ENCODE measurements at regions not wholly inside any gene's neighbourhood (a gene's known extent, or its start where the extent isn't known, plus 50 kb on each side); places are given as distances from the start of the nearest gene placed in this dataset.

DNA sequence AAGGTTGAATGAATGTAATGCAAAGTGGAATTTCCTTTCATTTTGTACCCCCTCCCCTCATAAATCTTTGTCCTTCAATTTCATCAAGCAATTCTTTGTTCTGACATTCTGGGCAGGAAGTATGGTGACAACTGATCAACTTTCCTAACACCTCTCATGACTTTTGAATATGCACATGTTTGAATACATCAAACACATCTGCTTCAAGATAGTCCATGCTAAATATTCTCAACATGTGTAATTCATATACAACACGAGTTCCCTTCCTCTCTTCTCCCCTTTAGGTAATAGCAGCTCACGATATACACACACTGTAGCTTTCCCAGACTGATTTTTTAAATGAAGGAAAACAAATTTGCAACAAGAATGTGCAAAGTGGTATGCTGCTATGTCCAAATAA, 103.6 kb upstream of the EFNA5 start:
- DNase-seq: no peak
- H3K79me2 ChIP-seq (ENCODE audit: low read length): no peaks in the 10 kb centered on the region
- no peak overlapping the region for H3K4me2 ChIP-seq (ENCODE audit: low read length)
- TF ChIP-seq EZH2 (IDR thresholded peaks at IDR 0.05; ENCODE audit: low read length, unreplicated experiment): no peak
- TF ChIP-seq EZH2phosphoT487 (IDR thresholded peaks at IDR 0.05; ENCODE audit: borderline replicate concordance, low read length): no peak
- TF ChIP-seq, protein P1, sequence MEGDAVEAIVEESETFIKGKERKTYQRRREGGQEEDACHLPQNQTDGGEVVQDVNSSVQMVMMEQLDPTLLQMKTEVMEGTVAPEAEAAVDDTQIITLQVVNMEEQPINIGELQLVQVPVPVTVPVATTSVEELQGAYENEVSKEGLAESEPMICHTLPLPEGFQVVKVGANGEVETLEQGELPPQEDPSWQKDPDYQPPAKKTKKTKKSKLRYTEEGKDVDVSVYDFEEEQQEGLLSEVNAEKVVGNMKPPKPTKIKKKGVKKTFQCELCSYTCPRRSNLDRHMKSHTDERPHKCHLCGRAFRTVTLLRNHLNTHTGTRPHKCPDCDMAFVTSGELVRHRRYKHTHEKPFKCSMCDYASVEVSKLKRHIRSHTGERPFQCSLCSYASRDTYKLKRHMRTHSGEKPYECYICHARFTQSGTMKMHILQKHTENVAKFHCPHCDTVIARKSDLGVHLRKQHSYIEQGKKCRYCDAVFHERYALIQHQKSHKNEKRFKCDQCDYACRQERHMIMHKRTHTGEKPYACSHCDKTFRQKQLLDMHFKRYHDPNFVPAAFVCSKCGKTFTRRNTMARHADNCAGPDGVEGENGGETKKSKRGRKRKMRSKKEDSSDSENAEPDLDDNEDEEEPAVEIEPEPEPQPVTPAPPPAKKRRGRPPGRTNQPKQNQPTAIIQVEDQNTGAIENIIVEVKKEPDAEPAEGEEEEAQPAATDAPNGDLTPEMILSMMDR (conservative IDR thresholded peaks at IDR 0.05; ENCODE audit: low read depth, low read length): no peak
- no peaks in the 10 kb centered on the region for H3K9me2 ChIP-seq (replicated peaks; ENCODE audit: low read length)
- POLR2A ChIA-PET (ENCODE audit: unreplicated experiment): interaction anchor here (0.7 kb wide), 1 partner anchor 53 kb away, joined by 3 read pairs; no protein-coding TSS in a partner anchor
- H3K4me1 ChIP-seq (ENCODE audit: insufficient read depth, low read length): no peaks in the 10 kb centered on the region
- H2AFZ ChIP-seq (ENCODE audit: low read length): no peak overlapping the region; the same call in 1 of the 2 replicates
- no peak overlapping the region for H3K4me3 ChIP-seq (ENCODE audit: low read length)
- no peak overlapping the region for H3K27ac ChIP-seq (ENCODE audit: low read length)
- no peaks in the 10 kb centered on the region for H3K9me3 ChIP-seq (ENCODE audit: low read length)
- no peak for ATAC-seq
- no peaks in the 10 kb centered on the region for H3K27me3 ChIP-seq (ENCODE audit: low read length)
- CTCF ChIA-PET: no interaction called here
- no TSS peak for BruUV-seq (replicated peaks)
- no peaks in the 10 kb centered on the region for H3K36me3 ChIP-seq (ENCODE audit: low read depth, low read length)
- H3K9ac ChIP-seq (ENCODE audit: low read length): no peak overlapping the region
- no peaks in the 10 kb centered on the region for H4K20me1 ChIP-seq (ENCODE audit: low read length)
- intact Hi-C loops (cut with micrococcal nuclease): no loop called here
- H3F3A ChIP-seq (ENCODE audit: low read length, unreplicated experiment): no peaks in the 10 kb centered on the region

DNA sequence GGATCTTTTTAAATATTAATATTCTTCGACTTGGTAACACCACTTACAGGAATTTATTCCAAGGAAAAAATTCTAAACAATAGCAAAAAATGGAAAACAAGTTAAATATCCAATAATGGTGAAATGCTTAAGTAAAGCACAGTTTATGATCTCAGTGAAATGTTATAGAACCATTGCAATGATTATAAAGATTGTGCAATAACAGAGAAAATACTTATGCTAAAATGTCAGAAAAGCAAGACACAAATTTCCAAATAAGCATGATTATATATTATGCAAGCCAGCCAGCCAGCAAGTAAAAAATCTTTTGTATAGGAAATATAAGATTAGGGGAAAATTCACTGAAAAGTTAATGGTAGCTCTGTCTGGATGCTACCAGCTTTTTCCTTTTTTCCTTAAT, 102.7 kb upstream of the EFNA5 start:
- intact Hi-C loops (cut with micrococcal nuclease): no loop called here
- BruUV-seq (replicated peaks): no TSS peak
- no peak for ATAC-seq

More for the DNA sequence above, 102.7 kb upstream of the EFNA5 start:
- no peaks in the 10 kb centered on the region for H3K9me2 ChIP-seq (replicated peaks; ENCODE audit: low read length)
- H2AFZ ChIP-seq (ENCODE audit: low read length): no peak overlapping the region
- no peaks in the 10 kb centered on the region for H4K20me1 ChIP-seq (ENCODE audit: low read length)
- no peak overlapping the region for H3K9ac ChIP-seq (ENCODE audit: low read length)
- no peak for DNase-seq
- no peaks in the 10 kb centered on the region for H3K36me3 ChIP-seq (ENCODE audit: low read depth, low read length)
- no peak overlapping the region for H3K27ac ChIP-seq (ENCODE audit: low read length)
- no peak overlapping the region for H3K4me2 ChIP-seq (ENCODE audit: low read length)
- CTCF ChIA-PET: no interaction called here
- no peak overlapping the region for H3K4me3 ChIP-seq (ENCODE audit: low read length)
- TF ChIP-seq, protein P1 (conservative IDR thresholded peaks at IDR 0.05; ENCODE audit: low read depth, low read length): no peak
- TF ChIP-seq EZH2 (IDR thresholded peaks at IDR 0.05; ENCODE audit: low read length, unreplicated experiment): no peak
- TF ChIP-seq EZH2phosphoT487 (IDR thresholded peaks at IDR 0.05; ENCODE audit: borderline replicate concordance, low read length): no peak
- H3K79me2 ChIP-seq (ENCODE audit: low read length): no peaks in the 10 kb centered on the region
- POLR2A ChIA-PET (ENCODE audit: unreplicated experiment): interaction anchor here (0.8 kb wide), 1 partner anchor 55 kb away, joined by 6 read pairs; no protein-coding TSS in a partner anchor
- H3K9me3 ChIP-seq (ENCODE audit: low read length): no peaks in the 10 kb centered on the region
- no peaks in the 10 kb centered on the region for H3K27me3 ChIP-seq (ENCODE audit: low read length)
- no peaks in the 10 kb centered on the region for H3K4me1 ChIP-seq (ENCODE audit: insufficient read depth, low read length)
- H3F3A ChIP-seq (ENCODE audit: low read length, unreplicated experiment): no peaks in the 10 kb centered on the region

Data from PC-3 (cell line).